NCI-H187 (cell line): ENCODE measurements at regions not wholly inside any gene's neighbourhood (a gene's known extent, or its start where the extent isn't known, plus 50 kb on each side); places are given as distances from the start of the nearest gene placed in this dataset.
"Not testable (repeated sequence)": the region's sequence is repeated elsewhere in the genome, so short reads cannot be mapped to it uniquely, and the experiment has no call there.

Source experiments
- DNase-seq, 2 experiments: peaks; one replicate each; lab custom pipeline; 2025; lab: John Stamatoyannopoulos, UW

GRCh38 chr11:129503646-129504045 is 128.0 kb downstream of the BARX2 start:
- DNase-seq, result no peak

GRCh38 chr11:129505266-129505665 is 129.6 kb downstream of the BARX2 start:
- DNase-seq, result no peak

DNA sequence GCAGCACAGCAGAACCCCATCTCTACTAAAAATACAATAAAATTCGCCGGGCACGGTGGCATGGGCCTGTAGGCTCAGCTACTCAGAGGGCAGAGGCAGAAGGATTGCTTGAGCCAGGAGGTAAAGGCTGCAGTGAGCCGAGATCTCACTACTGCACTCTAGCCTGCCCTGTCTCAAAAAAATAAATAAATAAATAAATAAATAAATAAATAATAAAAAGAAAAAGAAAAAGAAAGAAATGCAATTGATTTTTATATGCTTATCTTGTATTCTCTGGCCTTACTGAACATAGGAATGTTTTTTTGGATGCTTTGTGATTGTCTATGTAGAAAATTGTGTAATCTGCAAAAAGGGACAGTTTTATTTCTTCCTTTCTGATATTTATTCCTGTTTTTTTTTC is 132.5 kb downstream of the BARX2 start:
- DNase-seq, result no peak

GRCh38 chr11:129528296-129528695 is 152.6 kb downstream of the BARX2 start:
- DNase-seq, result no peak

GRCh38 chr11:129530154-129530895 is 154.7 kb downstream of the BARX2 start:
- DNase-seq, result no peak

DNA sequence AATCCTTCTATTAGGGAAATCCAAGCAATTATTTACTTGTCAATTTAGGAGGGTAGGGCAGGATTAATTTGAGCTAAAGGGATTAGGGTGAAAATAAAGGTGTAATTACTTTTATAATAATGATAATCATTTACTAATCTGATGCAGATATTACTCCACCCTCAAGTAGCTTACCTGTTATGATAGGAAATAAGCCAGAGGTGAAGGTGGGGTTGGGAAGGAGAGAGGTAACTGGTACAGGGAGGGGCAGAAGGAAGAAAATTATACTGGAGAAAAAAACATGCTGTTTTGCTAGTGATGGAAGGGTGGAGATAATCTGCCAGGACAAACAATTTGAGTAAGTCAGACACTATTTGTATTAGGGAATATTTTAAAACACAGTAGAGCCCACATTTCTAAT is 157.7 kb downstream of the BARX2 start:
- DNase-seq, result no peak

- no peak for DNase-seq
Observed at GRCh38 chr11:129536338-129536737, 160.7 kb downstream of the BARX2 start.

DNA sequence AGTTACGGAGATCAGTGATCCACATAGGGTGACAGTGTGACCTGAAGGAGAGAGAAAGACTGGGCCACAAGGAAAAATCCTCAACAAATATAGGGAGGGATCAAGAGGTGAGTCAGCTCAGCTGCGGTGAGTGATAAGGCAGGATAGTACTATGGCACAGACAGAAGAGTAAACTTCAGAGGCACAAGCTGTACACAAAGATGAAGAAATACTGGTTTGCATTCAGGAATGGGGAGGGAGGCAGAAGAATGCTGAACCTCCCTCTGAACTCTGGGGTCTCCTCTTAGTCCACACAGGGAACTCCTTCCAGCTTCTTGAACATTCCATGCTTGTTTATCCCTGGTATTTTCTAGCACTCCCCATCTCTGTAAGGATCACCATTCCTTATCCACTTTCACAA is 162.7 kb downstream of the BARX2 start:
- no peak for DNase-seq

- no peak for DNase-seq
Observed at GRCh38 chr11:129543515-129544290, 168.1 kb downstream of the BARX2 start.

- no peak for DNase-seq
Observed at GRCh38 chr11:129544691-129545090, 169.0 kb downstream of the BARX2 start.

GRCh38 chr11:129546266-129546665 is 170.6 kb downstream of the BARX2 start:
- no peak for DNase-seq

DNA sequence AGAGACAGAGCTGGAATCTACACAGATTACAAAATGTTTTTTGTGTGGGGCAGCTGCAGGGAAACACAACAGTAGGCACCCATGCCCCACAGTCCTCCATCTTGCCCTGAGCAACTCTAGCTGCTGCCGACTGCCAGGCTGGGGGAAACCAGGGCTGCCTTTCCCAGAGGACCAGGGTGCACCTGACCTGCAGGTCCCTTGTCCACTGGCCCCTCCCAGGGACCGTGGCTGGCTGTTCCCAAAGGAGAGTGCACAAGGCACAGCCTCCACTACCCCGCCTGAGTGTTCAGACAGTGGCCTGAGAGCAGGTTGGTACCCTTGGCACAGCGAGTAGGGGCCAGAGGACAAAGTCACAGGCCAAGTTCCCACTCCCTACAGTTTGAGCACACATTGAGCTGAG is 181.8 kb downstream of the BARX2 start:
- no peak for DNase-seq

DNA sequence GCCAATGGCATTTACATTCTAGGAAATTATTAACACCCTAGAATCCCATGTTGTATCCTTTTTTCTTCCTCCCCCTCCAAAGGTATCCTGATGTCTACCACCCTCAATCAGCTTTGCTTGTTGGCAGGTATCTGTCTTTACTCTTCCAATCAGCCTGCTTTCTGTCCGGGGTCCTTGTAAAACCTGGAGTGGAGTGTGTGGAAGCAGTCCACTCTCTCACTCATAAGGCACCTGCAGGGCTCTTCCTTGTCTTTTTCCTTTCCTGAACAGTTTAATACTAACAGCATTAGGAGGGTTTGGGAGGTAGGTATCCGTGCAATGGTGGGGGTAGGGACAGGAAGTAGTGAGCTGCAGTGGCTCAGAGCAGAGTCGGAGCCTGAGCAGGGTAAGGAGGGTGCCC is 193.4 kb downstream of the BARX2 start:
- no peak for DNase-seq

GRCh38 chr11:129572667-129573066 is 197.0 kb downstream of the BARX2 start:
- not testable (repeated sequence) for DNase-seq

DNA sequence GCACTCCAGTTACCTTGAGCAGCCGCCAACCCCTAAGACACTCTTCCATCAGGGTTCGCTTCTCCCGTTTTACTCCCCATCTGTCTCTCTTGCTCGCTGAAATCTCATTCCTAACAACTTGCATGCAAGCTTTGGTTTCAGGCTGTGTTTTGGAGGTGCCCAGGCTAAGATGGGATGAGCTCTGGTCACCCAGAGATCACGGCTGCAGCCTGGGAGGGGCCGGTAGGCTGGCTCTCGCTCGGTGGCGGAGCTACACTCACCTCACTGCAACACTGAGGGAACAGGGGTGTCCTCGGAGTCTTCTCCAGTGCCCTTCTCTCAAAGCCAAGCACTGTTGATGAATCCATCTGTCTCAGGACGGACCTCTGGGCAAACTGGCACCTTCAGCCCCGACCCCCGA is 197.5 kb downstream of the BARX2 start:
- no peak for DNase-seq

DNA sequence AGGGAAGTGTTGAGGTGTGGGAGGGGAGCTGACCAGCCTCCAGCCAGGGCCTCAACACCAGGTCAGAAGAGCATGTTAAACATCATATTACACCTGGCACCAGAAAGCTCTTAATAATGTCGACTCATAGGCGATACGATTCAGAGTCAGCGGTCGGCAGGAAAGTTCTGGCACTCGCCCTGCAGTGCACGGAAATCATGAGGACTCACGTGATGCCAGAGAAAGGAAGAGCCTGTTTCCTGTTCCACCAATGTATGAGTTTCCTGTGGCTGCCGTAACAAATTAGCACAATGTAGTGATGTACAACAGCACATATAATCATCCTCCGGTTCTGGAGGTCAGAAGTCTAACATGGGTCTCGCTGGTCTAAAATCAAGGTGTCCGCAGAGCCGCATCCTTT is 198.8 kb downstream of the BARX2 start:
- DNase-seq, result no peak

DNA sequence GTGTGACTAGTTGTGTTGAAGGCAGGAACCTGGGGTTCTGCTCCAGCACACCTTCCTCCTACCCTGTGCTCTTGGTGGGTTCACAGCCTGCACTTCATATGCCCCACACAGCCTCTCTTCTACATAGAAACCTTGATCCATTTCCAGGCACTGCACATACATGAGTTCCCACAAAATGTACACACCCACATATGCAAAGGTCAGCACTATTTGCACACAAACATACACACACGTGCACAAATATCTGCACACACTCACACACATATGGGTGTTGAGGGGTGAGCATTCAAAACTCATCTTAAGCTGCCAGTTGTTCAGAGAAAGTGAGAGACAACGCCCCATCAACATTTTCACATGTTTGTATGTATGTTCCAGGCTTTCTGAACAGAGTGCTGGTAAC is 201.0 kb downstream of the BARX2 start:
- no peak for DNase-seq

DNA sequence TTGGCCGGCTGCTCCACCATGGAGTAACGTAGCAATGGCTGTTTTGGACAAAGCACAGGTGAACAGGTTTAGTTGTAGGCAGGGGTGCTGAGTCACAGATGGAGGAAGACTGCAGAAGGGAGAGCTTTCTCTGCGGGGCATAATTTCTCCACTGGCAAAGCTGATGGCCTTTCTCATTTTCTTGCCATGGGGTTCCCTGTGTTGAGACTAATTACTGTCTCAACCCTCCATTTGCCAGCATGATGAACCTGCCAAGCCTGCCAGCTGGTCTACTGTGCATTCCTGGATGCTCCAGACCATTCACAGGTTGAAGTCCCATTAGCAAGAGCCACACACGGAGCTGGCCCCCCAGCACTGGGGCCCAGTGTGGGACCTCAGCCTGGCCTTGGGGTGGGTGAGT is 202.4 kb downstream of the BARX2 start:
- no peak for DNase-seq

DNA sequence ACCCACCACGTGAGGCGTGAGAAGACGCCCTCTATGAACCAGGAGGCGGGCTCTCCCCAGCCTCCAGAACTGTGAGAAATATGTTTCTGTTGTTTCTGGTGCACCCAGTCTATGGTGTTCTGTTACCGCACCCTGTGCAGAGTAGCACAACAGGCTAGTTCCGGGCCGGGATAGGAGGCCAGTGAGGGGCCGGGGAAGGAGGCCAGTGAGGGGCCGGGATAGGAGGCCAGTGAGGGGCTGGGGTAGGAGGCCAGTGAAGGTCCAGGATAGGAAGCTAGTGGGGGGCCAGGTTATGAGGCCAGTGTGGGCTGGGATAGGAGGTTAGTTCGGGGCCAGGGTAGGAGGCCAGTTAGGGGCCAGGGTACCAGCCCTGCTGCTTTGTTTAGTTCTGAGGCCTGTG is 204.6 kb downstream of the BARX2 start:
- DNase-seq, result no peak

- no peak for DNase-seq
Observed at GRCh38 chr11:129584316-129584715, 208.7 kb downstream of the BARX2 start.

DNA sequence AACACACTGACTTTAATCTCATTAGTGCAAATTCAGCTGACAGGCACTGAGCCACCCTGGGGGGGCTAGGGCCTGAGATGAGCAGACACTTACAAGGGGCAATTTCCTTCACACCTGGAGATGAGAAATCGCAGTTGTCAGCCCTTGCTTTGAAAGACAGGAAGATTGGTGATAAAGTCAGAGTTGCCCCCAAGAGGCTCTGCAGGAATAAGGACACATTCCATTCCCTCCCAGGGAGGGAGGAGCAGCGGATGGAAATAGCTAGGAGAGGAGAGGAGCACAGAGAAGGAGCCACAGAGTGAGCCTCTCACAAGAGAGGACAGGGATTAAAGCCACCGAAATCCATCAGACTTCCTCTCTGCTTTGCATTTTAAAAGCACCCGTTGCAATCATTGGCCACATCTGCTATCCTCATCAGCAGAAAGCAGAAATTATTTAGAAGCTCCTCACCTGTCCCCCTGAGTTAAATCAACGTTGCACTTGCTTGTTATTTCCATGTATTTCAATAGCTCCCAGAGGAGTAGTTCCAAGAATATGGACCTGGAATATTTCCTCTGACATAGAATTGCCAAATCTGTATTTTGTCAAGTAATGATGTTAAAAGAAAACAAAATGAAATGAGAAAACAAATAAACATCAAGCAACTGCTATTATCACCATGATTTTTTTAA is 213.7 kb downstream of the BARX2 start:
- DNase-seq, result no peak

GRCh38 chr11:129590030-129590752 is 214.5 kb downstream of the BARX2 start:
- DNase-seq, result no peak
